AG04450 (cell line): ENCODE measurements at regions not wholly inside any gene's neighbourhood (a gene's known extent, or its start where the extent isn't known, plus 50 kb on each side); places are given as distances from the start of the nearest gene placed in this dataset.

ENCODE experiments used
- CTCF ChIA-PET: fragments of 300-600, 350-600 bp; formaldehyde crosslinking; extraction: SDS; loops from one replicate; lab custom pipeline; 2022; ENCODE audit warnings: antibody characterized with exemption, inconsistent platforms; lab: Charles Lee
- POLR2A ChIA-PET: fragments of 350-600 bp; formaldehyde crosslinking; extraction: SDS; loops from one replicate; lab custom pipeline; 2021; ENCODE audit warnings: antibody characterized with exemption, inconsistent platforms; lab: Yijun Ruan, JAX
- DNase-seq: peaks from one replicate; pipeline ENCODE4 v3.0.0-alpha.2; 2011; ENCODE audit warnings: low read depth, low spot score
- H3K27ac ChIP-seq: one replicate; pipeline ENCODE4 v1.5.1; 2012; ENCODE audit warnings: low read depth, low read length, control low read depth
- H3K27me3 ChIP-seq: one replicate; pipeline ENCODE4 v1.6.0; 2012; ENCODE audit warnings: low read length; ENCODE audit not compliant: control insufficient read depth, insufficient read depth
- H3K4me3 ChIP-seq: 2 replicates; pipeline ENCODE4 v1.5.1; 2011; ENCODE audit warnings: mild to moderate bottlenecking, low read depth, low read length, control low read depth
- H3K9me3 ChIP-seq: 2 replicates; pipeline ENCODE4 v1.5.1; 2012; ENCODE audit warnings: low read length; ENCODE audit not compliant: control insufficient read depth, insufficient read depth
- TF ChIP-seq, protein P1 (sequence below): IDR thresholded peaks from 2 replicates; pipeline ENCODE4 v1.5.1; 2011; ENCODE audit warnings: low read depth, low read length, control low read depth, inconsistent platforms

DNA sequence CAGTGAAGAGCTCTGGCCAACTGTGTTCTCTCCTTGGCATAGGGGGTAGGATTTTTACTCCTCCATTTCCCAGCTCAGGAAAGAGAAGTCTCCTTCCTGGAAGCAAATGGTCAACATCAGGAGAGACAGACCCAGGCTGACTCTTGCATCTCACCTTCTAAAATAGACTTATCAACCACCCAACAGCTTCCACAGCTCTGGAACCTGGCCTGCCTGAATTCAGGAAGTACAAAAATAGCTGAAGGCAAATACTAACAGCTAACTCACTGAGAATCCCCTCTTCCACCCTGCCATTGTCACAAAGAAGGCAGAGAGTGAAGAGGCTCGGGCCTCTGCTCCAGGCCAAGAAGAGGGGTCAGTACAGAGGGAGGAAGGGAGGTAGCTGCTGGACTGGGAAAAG lies 213.6 kb downstream of the NXPE2 start:
- Histone ChIP-seq H3K9me3 (no peaks in the 10 kb centered on the region), H3K4me3 (no peak overlapping the region), H3K27ac (no peak overlapping the region), H3K27me3 (no peaks in the 10 kb centered on the region)
- ChIA-PET POLR2A (no interaction called here), CTCF (no interaction called here)
- DNase-seq: no peak
- TF ChIP-seq, protein P1, sequence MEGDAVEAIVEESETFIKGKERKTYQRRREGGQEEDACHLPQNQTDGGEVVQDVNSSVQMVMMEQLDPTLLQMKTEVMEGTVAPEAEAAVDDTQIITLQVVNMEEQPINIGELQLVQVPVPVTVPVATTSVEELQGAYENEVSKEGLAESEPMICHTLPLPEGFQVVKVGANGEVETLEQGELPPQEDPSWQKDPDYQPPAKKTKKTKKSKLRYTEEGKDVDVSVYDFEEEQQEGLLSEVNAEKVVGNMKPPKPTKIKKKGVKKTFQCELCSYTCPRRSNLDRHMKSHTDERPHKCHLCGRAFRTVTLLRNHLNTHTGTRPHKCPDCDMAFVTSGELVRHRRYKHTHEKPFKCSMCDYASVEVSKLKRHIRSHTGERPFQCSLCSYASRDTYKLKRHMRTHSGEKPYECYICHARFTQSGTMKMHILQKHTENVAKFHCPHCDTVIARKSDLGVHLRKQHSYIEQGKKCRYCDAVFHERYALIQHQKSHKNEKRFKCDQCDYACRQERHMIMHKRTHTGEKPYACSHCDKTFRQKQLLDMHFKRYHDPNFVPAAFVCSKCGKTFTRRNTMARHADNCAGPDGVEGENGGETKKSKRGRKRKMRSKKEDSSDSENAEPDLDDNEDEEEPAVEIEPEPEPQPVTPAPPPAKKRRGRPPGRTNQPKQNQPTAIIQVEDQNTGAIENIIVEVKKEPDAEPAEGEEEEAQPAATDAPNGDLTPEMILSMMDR: no peak

DNA sequence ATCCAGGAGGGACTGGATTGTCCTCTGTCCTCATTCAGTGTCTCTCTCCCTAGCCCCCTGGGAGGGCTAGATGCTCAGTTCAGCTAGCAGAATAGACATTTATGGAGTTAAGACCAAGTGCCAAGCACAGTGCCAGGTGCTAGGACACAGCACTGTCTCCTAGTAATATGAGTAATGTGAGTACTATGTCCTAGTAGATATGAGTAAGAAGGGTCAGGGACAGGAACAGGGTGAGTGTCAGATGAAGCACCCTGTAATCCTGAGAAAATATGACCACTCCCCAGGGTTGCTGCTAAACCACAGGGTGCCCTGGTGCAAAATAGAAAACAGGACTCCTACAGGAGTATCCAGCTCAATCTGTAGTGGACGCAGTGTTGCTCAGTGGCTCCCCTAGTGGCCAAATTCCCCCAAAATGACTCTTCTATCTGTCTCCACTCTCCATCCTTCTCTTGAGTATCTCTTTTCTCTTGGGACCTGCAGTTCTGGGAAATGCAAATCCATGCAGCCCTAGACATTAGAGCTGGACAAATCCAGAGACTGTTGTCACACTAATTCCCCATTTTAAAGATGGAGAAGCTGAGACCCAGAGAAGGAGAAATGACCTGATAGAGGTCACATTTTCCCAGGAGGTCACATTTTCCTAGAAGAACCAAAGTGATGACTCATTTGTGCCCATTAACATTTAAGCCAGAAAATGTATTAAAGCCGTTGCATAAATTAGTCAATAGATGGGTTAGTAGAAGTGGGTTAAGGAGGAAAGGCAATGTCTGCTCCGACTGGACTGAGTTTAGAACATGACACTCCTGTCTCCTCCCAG lies 214.3 kb downstream of the NXPE2 start:
- Histone ChIP-seq H3K27me3 (no peaks in the 10 kb centered on the region), H3K9me3 (no peaks in the 10 kb centered on the region), H3K27ac (no peak overlapping the region), H3K4me3 (no peak overlapping the region)
- CTCF ChIA-PET: no interaction called here
- POLR2A ChIA-PET: no interaction called here
- no peak for DNase-seq
- TF ChIP-seq, protein P1: peak; percentile 17

DNA sequence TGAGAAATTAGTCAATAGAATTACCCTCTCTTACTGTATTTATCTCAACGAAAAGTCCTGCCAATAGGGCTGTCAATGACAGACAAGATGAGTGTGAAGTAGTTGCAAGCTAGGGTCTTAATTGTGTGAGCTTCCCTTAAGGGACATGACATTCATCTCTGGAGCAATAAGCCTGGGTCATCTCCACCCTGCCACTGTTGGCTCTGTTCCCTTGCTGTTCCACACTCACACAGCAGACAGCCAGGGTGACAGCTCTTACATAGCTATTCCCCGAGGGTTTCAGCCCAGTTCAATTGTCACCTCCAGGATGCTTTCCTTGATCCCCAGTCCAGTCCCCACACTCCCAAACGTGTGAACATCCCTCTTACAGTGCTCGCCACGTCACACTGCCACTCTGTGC lies 215.0 kb downstream of the NXPE2 start:
- no peak overlapping the region for H3K4me3 ChIP-seq
- no peak for DNase-seq
- H3K27me3 ChIP-seq: no peaks in the 10 kb centered on the region
- H3K9me3 ChIP-seq: no peaks in the 10 kb centered on the region
- ChIA-PET POLR2A (no interaction called here), CTCF (no interaction called here)
- TF ChIP-seq, protein P1: no peak
- no peak overlapping the region for H3K27ac ChIP-seq

DNA sequence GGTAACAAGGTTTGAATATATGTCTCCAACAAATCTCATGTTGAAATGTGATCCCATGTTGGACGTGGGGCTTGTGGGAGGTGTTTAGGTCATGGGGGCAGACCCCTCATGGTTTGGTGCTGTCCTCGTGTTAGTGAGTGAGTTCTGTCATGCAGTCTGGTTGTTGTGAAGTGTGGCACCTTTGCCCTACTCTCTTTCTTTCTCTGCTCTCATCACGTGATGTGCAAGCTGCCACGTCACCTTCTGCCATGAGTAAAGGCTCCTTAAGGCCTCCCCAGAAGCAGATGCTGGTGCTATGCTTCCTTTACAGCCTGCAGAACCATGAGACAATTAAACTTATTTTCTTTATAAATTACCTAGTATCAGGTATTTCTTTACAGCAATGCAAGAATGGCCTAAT lies 218.3 kb downstream of the NXPE2 start:
- no peak for DNase-seq
- Histone ChIP-seq H3K27ac (no peak overlapping the region), H3K9me3 (no peaks in the 10 kb centered on the region; the same call in none of the 2 replicates), H3K4me3 (no peak overlapping the region), H3K27me3 (no peaks in the 10 kb centered on the region)
- ChIA-PET CTCF (no interaction called here), POLR2A (no interaction called here)
- TF ChIP-seq, protein P1: no peak

GRCh38 chr11:114909866-114910265 lies 231.5 kb downstream of the NXPE2 start:
- TF ChIP-seq, protein P1: no peak
- POLR2A ChIA-PET: no interaction called here
- no peak overlapping the region for H3K4me3 ChIP-seq
- H3K27ac ChIP-seq: no peak overlapping the region
- no peaks in the 10 kb centered on the region; the same call in 1 of the 2 replicates for H3K9me3 ChIP-seq
- no peak for DNase-seq
- H3K27me3 ChIP-seq: no peaks in the 10 kb centered on the region
- CTCF ChIA-PET: no interaction called here
